ENCODE measurements at regions not wholly inside any gene's neighbourhood (a gene's known extent, or its start where the extent isn't known, plus 50 kb on each side); places are given as distances from the start of the nearest gene placed in this dataset.

DNA sequence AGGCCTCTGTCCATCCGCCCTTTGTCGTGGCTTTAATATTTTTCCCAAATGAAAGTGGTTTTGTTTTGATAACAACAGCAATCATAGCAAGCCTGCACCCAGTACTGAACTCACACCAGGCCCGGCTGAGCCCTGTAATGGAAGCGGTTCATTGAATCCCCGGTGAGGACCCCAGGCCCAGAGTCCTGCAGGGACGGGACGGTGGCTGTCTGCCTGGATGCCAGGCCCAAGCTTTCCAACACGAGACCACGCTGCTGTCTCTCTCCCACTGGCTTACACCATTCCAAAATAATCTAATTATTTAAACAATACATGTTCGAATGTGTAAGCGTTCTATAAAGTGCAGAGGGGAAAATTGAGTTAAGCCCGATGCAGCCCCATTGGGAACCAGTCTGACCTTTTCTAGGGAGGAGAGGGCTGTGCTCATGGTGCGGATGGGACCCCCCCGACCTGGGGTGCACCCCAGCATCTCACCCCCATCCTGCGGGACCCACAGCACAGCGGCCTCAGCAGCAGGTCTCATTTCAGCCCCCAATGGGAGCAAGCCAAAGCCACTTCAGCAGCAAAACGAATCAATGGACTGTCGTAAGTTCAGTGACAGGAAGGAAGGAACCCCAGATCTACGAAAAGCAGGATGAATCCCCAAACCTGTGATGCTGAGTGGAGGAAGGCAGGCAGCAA, 1046.9 kb downstream of the BRD1 start:
- DNase-seq (ENCODE audit: low read depth) = no peak
- TF ChIP-seq, protein P1, sequence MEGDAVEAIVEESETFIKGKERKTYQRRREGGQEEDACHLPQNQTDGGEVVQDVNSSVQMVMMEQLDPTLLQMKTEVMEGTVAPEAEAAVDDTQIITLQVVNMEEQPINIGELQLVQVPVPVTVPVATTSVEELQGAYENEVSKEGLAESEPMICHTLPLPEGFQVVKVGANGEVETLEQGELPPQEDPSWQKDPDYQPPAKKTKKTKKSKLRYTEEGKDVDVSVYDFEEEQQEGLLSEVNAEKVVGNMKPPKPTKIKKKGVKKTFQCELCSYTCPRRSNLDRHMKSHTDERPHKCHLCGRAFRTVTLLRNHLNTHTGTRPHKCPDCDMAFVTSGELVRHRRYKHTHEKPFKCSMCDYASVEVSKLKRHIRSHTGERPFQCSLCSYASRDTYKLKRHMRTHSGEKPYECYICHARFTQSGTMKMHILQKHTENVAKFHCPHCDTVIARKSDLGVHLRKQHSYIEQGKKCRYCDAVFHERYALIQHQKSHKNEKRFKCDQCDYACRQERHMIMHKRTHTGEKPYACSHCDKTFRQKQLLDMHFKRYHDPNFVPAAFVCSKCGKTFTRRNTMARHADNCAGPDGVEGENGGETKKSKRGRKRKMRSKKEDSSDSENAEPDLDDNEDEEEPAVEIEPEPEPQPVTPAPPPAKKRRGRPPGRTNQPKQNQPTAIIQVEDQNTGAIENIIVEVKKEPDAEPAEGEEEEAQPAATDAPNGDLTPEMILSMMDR (IDR thresholded peaks at IDR 0.05; ENCODE audit: control insufficient read depth, extremely low read depth, insufficient read depth) = no peak
- no peak overlapping the region for H3K4me3 ChIP-seq (ENCODE audit: low read depth, low read length)

DNA sequence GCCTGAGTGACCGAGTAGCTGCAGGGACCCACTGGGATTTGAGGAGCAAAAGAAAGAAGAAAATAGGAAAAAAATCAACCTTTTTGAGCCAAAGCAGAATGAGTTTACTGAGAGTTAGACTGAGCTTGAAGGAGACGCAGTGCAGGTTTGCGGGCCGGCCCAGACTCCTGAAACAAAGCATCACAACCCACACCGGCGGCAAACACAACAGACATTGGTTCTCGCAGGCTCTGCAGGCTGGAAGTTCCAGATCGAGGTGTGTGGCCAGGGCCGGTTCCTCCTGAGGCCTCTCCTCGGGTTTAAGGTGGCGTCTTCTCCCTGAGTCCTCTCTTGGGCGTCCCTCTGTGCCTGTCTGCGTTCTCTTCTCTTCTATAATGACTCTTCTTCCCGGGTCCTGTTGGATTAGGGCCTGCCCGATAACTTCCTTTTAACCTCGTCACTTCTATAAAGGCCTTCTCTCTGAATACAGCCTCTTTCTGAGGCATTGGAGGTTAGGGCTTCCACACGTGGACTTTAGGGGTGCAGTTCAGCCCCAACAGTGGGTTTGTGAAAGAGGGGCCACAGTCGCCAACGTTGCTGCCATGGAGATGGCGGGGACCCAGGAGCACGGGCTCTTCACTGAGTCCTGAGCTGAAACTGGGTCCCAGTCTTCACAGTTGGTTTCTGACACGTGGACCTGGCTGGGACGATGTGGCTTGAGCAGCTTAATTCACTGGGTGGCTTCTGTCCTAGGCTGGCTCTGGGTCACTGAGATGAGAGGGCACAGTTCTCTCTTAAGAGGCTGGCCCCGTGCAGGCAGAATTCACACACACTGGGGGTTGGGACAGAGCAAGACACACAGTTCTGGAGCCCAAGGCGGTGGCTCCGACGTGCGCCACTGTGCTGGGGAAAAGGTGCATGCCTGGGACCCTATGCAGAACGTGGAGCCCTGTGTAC, 1047.7 kb downstream of the BRD1 start:
- H3K4me3 ChIP-seq (ENCODE audit: low read depth, low read length) = no peak overlapping the region
- no peak for DNase-seq (ENCODE audit: low read depth)
- TF ChIP-seq, protein P1 (IDR thresholded peaks at IDR 0.05; ENCODE audit: control insufficient read depth, extremely low read depth, insufficient read depth) = no peak

DNA sequence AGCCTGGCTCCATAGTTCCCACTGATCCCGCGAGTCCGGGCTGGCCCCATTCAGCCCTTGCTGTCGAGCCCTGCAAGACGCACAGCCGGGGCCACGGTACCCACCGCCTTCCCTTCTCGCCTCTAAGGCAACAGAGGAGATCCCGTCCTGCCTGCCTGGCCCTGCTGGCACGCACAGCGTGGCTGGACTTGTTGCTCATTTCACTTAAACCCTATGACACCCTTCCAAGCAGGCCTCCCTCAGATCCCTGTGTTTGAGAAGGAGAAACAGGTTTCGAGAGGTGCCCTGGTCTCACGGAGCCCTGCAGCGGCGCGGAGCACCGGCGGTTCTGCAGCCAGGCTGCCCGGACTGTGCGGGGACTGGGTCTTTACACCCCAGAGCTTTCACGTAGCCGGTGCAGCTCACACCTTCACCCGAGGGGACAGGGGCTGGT, 1048.4 kb downstream of the BRD1 start:
- TF ChIP-seq, protein P1 (IDR thresholded peaks at IDR 0.05; ENCODE audit: control insufficient read depth, extremely low read depth, insufficient read depth) = no peak
- DNase-seq (ENCODE audit: low read depth) = no peak
- H3K4me3 ChIP-seq (ENCODE audit: low read depth, low read length) = no peak overlapping the region

DNA sequence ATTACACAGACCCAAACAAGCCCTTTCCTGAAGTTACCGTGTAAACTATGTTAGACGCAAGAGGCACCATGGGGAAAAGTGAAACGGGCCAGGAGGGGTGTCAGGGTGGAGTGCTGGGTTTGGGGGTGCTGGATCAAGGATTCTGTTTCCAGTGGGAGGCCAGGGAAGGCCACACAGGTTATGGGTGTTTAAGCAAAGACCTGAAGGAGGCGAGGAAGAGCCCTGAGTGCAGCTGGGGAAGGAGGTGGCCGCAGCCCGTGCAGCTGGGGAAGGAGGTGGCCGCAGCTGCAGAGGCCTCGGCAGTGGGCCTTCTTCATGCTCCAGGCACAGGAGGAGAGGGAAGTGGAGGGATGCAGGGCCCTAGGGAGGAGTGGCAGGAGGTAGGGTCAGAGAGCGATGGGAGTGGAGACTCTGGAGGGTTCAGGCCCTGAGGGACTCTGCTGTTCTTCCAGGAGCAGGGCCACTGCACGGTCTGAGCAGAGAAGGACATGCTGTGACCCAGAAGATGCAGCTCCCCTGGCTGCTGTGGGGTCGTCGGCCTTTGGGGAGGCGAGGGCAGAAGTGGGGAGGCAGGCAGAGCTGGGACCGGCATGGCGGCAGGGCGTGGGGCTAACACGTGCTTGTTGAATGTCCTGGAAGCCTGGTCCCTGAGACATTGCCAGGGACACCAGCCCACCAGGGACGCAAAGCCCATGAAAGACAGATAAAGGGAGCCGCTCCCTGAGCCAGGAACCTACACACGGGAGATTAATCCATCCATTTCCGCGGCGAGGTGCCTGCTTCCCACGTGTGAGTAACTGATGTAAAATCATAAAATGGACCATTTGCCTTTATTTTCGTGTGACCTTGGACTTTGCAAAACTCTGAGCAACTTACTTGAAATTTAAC, 1049.1 kb downstream of the BRD1 start:
- TF ChIP-seq, protein P1 (IDR thresholded peaks at IDR 0.05; ENCODE audit: control insufficient read depth, extremely low read depth, insufficient read depth) = no peak
- DNase-seq (ENCODE audit: low read depth) = no peak
- H3K4me3 ChIP-seq (ENCODE audit: low read depth, low read length) = no peak overlapping the region

GRCh38 chr22:48772286-48772907, 1055.3 kb downstream of the BRD1 start:
- H3K4me3 ChIP-seq (ENCODE audit: low read depth, low read length) = no peak overlapping the region
- TF ChIP-seq, protein P1 (IDR thresholded peaks at IDR 0.05; ENCODE audit: control insufficient read depth, extremely low read depth, insufficient read depth) = no peak
- no peak for DNase-seq (ENCODE audit: low read depth)

DNA sequence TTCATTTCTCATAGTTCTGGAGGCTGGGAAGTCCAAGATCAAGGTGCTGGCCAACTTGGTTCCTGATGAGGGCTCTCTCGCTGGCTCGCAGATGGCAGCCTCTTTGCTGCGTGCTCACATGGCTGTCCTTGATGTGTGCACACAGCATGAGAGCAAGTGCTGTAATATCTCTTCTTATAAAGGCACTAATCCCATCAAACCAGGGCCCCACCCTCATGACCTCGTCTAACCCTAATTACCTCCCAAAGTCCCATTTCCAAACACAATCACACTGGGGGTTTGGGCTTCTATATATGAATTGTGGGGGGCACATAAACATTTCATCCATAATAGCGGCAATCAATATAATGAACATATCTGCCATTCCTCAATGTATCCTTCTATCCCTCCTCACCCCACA, 1062.1 kb downstream of the BRD1 start:
- no peak overlapping the region for H3K4me3 ChIP-seq (ENCODE audit: low read depth, low read length)
- no peak for DNase-seq (ENCODE audit: low read depth)
- TF ChIP-seq, protein P1 (IDR thresholded peaks at IDR 0.05; ENCODE audit: control insufficient read depth, extremely low read depth, insufficient read depth) = no peak
